Osteoblast (primary cell): ENCODE measurements at regions not wholly inside any gene's neighbourhood (a gene's known extent, or its start where the extent isn't known, plus 50 kb on each side); places are given as distances from the start of the nearest gene placed in this dataset.

Source experiments
- DNase-seq: peaks from one replicate; pipeline ENCODE4 v3.0.0; 2011; ENCODE audit warnings: low spot score, mixed read lengths; ENCODE audit not compliant: insufficient read length; ENCODE audit errors: missing footprints
- H2AFZ ChIP-seq: 2 replicates; pipeline ENCODE4 v1.6.0; 2011; ENCODE audit warnings: mild to moderate bottlenecking, low read length
- H3K27ac ChIP-seq: 2 replicates; pipeline ENCODE4 v1.5.1; 2011; ENCODE audit warnings: mild to moderate bottlenecking, low read depth, low read length, moderate library complexity
- H3K27me3 ChIP-seq: 2 replicates; pipeline ENCODE4 v1.6.0; 2012; ENCODE audit warnings: mild to moderate bottlenecking, control low read depth, inconsistent platforms, low read length, moderate library complexity; ENCODE audit not compliant: insufficient read depth
- H3K36me3 ChIP-seq: 2 replicates; pipeline ENCODE4 v1.5.1; 2011; ENCODE audit warnings: mild to moderate bottlenecking, low read length, control low read depth, moderate library complexity; ENCODE audit not compliant: insufficient read depth
- H3K4me1 ChIP-seq: 2 replicates; pipeline ENCODE4 v1.5.1; 2011; ENCODE audit warnings: mild to moderate bottlenecking, low read length, control low read depth, moderate library complexity; ENCODE audit not compliant: insufficient read depth
- H3K4me2 ChIP-seq: 2 replicates; pipeline ENCODE4 v1.6.0; 2011; ENCODE audit warnings: mild to moderate bottlenecking, low read length; ENCODE audit not compliant: insufficient read depth
- H3K4me3 ChIP-seq: fragments of 200-600 bp; sonication (generic); 3 replicates; pipeline ENCODE4 v1.5.1; 2012; ENCODE audit warnings: mild to moderate bottlenecking, low read length, inconsistent platforms; ENCODE audit not compliant: insufficient read depth
- H3K79me2 ChIP-seq: 2 replicates; pipeline ENCODE4 v1.6.0; 2012; ENCODE audit warnings: mild to moderate bottlenecking, low read length, control low read depth, inconsistent platforms; ENCODE audit not compliant: insufficient read depth
- H3K9me3 ChIP-seq: 2 replicates; pipeline ENCODE4 v1.5.1; 2011; ENCODE audit warnings: low read depth, low read length, control low read depth
- H4K20me1 ChIP-seq: 2 replicates; pipeline ENCODE4 v1.6.0; 2012; ENCODE audit warnings: mild to moderate bottlenecking, low read length, control low read depth; ENCODE audit not compliant: insufficient read depth
- TF ChIP-seq, protein P1 (sequence below): IDR thresholded peaks from 2 replicates; pipeline ENCODE4 v1.5.1; 2011; ENCODE audit warnings: mild to moderate bottlenecking, low read depth, low read length, moderate library complexity; ENCODE audit errors: extremely low read depth

GRCh38 chr6:163661272-163661671 is 246.8 kb downstream of the QKI start:
- Histone ChIP-seq H3K4me2 (no peak overlapping the region), H3K36me3 (no peaks in the 10 kb centered on the region), H2AFZ (no peak overlapping the region), H3K27ac (no peak overlapping the region), H3K9me3 (no peaks in the 10 kb centered on the region), H3K79me2 (no peaks in the 10 kb centered on the region), H3K27me3 (no peaks in the 10 kb centered on the region), H4K20me1 (no peaks in the 10 kb centered on the region), H3K4me1 (no peaks in the 10 kb centered on the region), H3K4me3 (no peak overlapping the region)
- TF ChIP-seq, protein P1, sequence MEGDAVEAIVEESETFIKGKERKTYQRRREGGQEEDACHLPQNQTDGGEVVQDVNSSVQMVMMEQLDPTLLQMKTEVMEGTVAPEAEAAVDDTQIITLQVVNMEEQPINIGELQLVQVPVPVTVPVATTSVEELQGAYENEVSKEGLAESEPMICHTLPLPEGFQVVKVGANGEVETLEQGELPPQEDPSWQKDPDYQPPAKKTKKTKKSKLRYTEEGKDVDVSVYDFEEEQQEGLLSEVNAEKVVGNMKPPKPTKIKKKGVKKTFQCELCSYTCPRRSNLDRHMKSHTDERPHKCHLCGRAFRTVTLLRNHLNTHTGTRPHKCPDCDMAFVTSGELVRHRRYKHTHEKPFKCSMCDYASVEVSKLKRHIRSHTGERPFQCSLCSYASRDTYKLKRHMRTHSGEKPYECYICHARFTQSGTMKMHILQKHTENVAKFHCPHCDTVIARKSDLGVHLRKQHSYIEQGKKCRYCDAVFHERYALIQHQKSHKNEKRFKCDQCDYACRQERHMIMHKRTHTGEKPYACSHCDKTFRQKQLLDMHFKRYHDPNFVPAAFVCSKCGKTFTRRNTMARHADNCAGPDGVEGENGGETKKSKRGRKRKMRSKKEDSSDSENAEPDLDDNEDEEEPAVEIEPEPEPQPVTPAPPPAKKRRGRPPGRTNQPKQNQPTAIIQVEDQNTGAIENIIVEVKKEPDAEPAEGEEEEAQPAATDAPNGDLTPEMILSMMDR = no peak
- DNase-seq = no peak

GRCh38 chr6:163659803-163660202 is 245.3 kb downstream of the QKI start:
- Histone ChIP-seq H2AFZ (no peak overlapping the region), H3K4me2 (no peak overlapping the region), H3K4me1 (no peaks in the 10 kb centered on the region), H3K9me3 (no peaks in the 10 kb centered on the region), H3K27ac (no peak overlapping the region), H3K4me3 (no peak overlapping the region), H4K20me1 (no peaks in the 10 kb centered on the region), H3K36me3 (no peaks in the 10 kb centered on the region), H3K27me3 (no peaks in the 10 kb centered on the region), H3K79me2 (no peaks in the 10 kb centered on the region)
- TF ChIP-seq, protein P1 = no peak
- no peak for DNase-seq

GRCh38 chr6:163655217-163656121 is 241.0 kb downstream of the QKI start:
- Histone ChIP-seq H3K36me3 (no peaks in the 10 kb centered on the region), H4K20me1 (no peaks in the 10 kb centered on the region), H3K4me3 (no peak overlapping the region), H3K9me3 (no peaks in the 10 kb centered on the region), H3K79me2 (no peaks in the 10 kb centered on the region), H3K4me1 (no peaks in the 10 kb centered on the region), H3K4me2 (no peak overlapping the region), H3K27ac (no peak overlapping the region), H2AFZ (no peak overlapping the region), H3K27me3 (no peaks in the 10 kb centered on the region)
- DNase-seq = no peak
- TF ChIP-seq, protein P1 = no peak

DNA sequence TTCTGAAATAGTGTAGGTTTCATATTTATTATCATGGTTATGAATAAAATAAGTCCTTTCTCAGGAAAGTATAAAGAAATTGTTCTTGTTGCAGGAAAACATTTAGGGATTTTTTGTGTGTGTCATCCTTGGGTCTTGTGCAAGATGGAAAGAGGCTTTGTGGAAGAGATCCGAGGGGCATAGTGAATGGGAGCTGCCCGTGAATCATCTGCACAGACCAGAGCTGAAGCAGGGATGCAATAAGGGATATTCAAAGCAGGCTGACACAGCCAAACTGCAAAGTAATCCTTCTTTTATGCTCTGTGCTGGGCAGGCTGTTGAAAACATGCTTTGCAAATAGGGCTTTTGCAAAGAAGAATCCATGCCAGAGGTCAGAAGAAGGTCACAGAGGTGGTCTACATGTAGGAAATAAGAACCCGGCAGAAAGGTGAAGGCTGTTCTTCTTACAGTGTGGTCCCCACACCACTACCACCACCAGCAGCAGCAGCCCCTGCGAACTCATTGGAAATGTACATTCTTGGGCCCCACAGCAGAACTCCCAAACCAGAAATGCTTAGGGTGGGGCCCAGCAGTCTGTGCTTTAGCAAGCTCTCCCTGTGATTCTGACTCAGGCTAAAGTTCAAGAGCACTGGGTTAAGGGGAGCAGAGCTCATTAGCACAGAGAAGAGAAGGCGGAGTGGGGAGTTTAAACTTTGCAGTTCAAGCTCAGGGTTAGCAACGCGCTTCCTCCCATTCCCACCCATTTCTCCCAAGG is 237.6 kb downstream of the QKI start:
- no peaks in the 10 kb centered on the region for H3K4me1 ChIP-seq
- no peak overlapping the region for H3K4me2 ChIP-seq
- TF ChIP-seq, protein P1 = no peak
- H3K4me3 ChIP-seq = no peak overlapping the region
- no peak overlapping the region for H3K27ac ChIP-seq
- no peak for DNase-seq
- no peak overlapping the region for H2AFZ ChIP-seq
- no peaks in the 10 kb centered on the region for H3K9me3 ChIP-seq
- H3K36me3 ChIP-seq = no peaks in the 10 kb centered on the region
- no peaks in the 10 kb centered on the region for H3K79me2 ChIP-seq
- no peaks in the 10 kb centered on the region for H4K20me1 ChIP-seq
- no peaks in the 10 kb centered on the region for H3K27me3 ChIP-seq
